T-cell (primary cell): ENCODE measurements at regions not wholly inside any gene's neighbourhood (a gene's known extent, or its start where the extent isn't known, plus 50 kb on each side); places are given as distances from the start of the nearest gene placed in this dataset.

Source experiments
- ATAC-seq, 4 experiments: fragments of 200-7000 bp in 3 of 4; fragments of 150-1000 bp in 1 of 4; cut with Tn5 transposase; replicated peaks in 1 of 4; 1 replicate in 3 of 4; 2 replicates in 1 of 4; pipeline ENCODE4 v1.10.0; 2021; ENCODE audit warnings: moderate library complexity in 3 of 4, mild to moderate bottlenecking in 2 of 4, moderate number of reproducible peaks in 1 of 4
- CTCF ChIA-PET, 2 donors: fragments of 300-600 bp; sonication (Branson Sonifier 250); formaldehyde crosslinking; loops; one replicate each; lab custom pipeline; 2022; ENCODE audit warnings: antibody characterized with exemption in 2 of 2; lab: Charles Lee
- POLR2A ChIA-PET, 2 donors: fragments of 300-600 bp; sonication (Branson Sonifier 250); formaldehyde crosslinking; loops; one replicate each; lab custom pipeline; 2022; ENCODE audit warnings: antibody characterized with exemption in 2 of 2; lab: Charles Lee
- DNase-seq, 35 experiments: peaks; one replicate each; pipeline versions ENCODE4 v3.0.0 to v3.0.0-alpha.2; 2013 to 2023
- H3K27ac ChIP-seq: one replicate; pipeline ENCODE4 v1.5.1; 2013; ENCODE audit warnings: low read length
- H3K27me3 ChIP-seq, 2 experiments: replicated peaks in 1 of 2; 1 replicate in 1 of 2; 2 replicates in 1 of 2; pipeline versions ENCODE4 v1.6.1 to v1.7.0; 2013; ENCODE audit warnings: low read length in 1 of 2, mixed read lengths in 1 of 2; ENCODE audit not compliant: control insufficient read depth in 2 of 2, insufficient read depth in 2 of 2; ENCODE audit errors: extremely low read depth in 1 of 2
- H3K36me3 ChIP-seq, 2 donors: 1 replicate in 1 of 2; 2 replicates in 1 of 2; pipeline versions ENCODE4 v1.6.1 to v1.7.0; 2013; ENCODE audit warnings: low read length in 1 of 2; ENCODE audit not compliant: control insufficient read depth in 2 of 2, insufficient read depth in 1 of 2; ENCODE audit errors: extremely low read depth in 1 of 2
- H3K4me1 ChIP-seq, 2 experiments: 1 replicate in 1 of 2; 2 replicates in 1 of 2; pipeline versions ENCODE4 v1.6.1 to v1.7.0; 2013; ENCODE audit warnings: low read length in 2 of 2, mixed read lengths in 1 of 2; ENCODE audit not compliant: insufficient read depth in 2 of 2, control insufficient read depth in 1 of 2; ENCODE audit errors: extremely low read depth in 1 of 2
- H3K4me3 ChIP-seq, 2 donors: 1 replicate in 1 of 2; 2 replicates in 1 of 2; pipeline versions ENCODE4 v1.5.1 to v1.7.0; 2013; ENCODE audit warnings: mild to moderate bottlenecking in 2 of 2, low read length in 1 of 2, moderate library complexity in 1 of 2; ENCODE audit not compliant: control insufficient read depth in 1 of 2; ENCODE audit errors: extremely low read depth in 1 of 2
- H3K9me3 ChIP-seq: 2 replicates; pipeline ENCODE4 v1.7.0; 2013
- H3K27ac Mint-ChIP-seq, 2 donors: one replicate each; pipeline ENCODE4 v1.8.0; 2020 to 2021; ENCODE audit warnings: mild to moderate bottlenecking in 2 of 2, mixed read lengths in 2 of 2
- H3K27me3 Mint-ChIP-seq, 2 donors: one replicate each; pipeline ENCODE4 v1.8.0; 2021 to 2022; ENCODE audit warnings: mixed read lengths in 2 of 2
- H3K36me3 Mint-ChIP-seq: one replicate; pipeline ENCODE4 v1.8.0; 2021; ENCODE audit warnings: mixed read lengths
- H3K4me1 Mint-ChIP-seq, 3 donors: one replicate each; pipeline ENCODE4 v1.8.0; 2020 to 2022; ENCODE audit warnings: mixed read lengths in 3 of 3, mild to moderate bottlenecking in 1 of 3
- H3K4me3 Mint-ChIP-seq, 3 donors: one replicate each; pipeline ENCODE4 v1.8.0; 2020 to 2022; ENCODE audit warnings: mild to moderate bottlenecking in 3 of 3, mixed read lengths in 3 of 3, moderate library complexity in 3 of 3
- H3K9me3 Mint-ChIP-seq, 3 donors: one replicate each; pipeline ENCODE4 v1.8.0; 2020 to 2022; ENCODE audit warnings: mixed read lengths in 3 of 3
- WGBS: methylation state at CpG from one replicate; pipeline ENCODE4 v1.1.5; 2013; ENCODE audit warnings: missing lambda C conversion rate; ENCODE audit not compliant: insufficient coverage; 5-methylcytosine and 5-hydroxymethylcytosine counted together

GRCh38 chr15:97861529-97862260, 98.8 kb upstream of the ARRDC4 start:
- 0% methylated on average over 1 of the region's 2 CpGs for WGBS
- Histone ChIP-seq H3K27me3 (peaks cover 0 to 2% of the 10 kb centered on the region in 2 experiments), H3K9me3 (no peaks in the 10 kb centered on the region), H3K36me3 (no peaks in the 10 kb centered on the region), H3K4me1 (no peaks in the 10 kb centered on the region), H3K27ac (no peak overlapping the region), H3K4me3 (no peak overlapping the region)
- no peak for ATAC-seq
- no peaks in the 10 kb centered on the region for H3K36me3 Mint-ChIP-seq
- no peaks in the 10 kb centered on the region for H3K4me1 Mint-ChIP-seq
- peaks cover 0 to 11% (median 11%) of the 10 kb centered on the region in 3 donors for H3K9me3 Mint-ChIP-seq
- no peak for DNase-seq
- H3K27me3 Mint-ChIP-seq = peaks cover 0 to 14% of the 10 kb centered on the region in 2 donors
- no peak overlapping the region for H3K4me3 Mint-ChIP-seq
- ChIA-PET POLR2A (no interaction called here), CTCF (interaction anchor here in 1 of 2 donors (0.5 kb wide), 1 partner anchor 9 kb away, joined by 3 read pairs; no protein-coding TSS in a partner anchor)
- no peak overlapping the region for H3K27ac Mint-ChIP-seq

GRCh38 chr15:97866959-97867358, 93.5 kb upstream of the ARRDC4 start:
- no peaks in the 10 kb centered on the region for H3K9me3 ChIP-seq
- H3K27me3 Mint-ChIP-seq = peaks cover 0 to 7% of the 10 kb centered on the region in 2 donors
- H3K4me1 ChIP-seq = no peaks in the 10 kb centered on the region
- H3K27me3 ChIP-seq = peaks cover 0 to 4% of the 10 kb centered on the region in 2 experiments
- H3K36me3 ChIP-seq = no peaks in the 10 kb centered on the region
- H3K27ac ChIP-seq = no peak overlapping the region
- H3K4me1 Mint-ChIP-seq = no peaks in the 10 kb centered on the region
- no peak for ATAC-seq
- CTCF ChIA-PET = no interaction called here
- H3K4me3 Mint-ChIP-seq = no peak overlapping the region
- no peaks in the 10 kb centered on the region for H3K36me3 Mint-ChIP-seq
- H3K27ac Mint-ChIP-seq = no peak overlapping the region
- WGBS = 80% methylated on average over 9 of the region's 9 CpGs
- no peak overlapping the region for H3K4me3 ChIP-seq
- POLR2A ChIA-PET = no interaction called here
- no peak for DNase-seq
- peaks cover 0 to 6% (median 0%) of the 10 kb centered on the region in 3 donors for H3K9me3 Mint-ChIP-seq

- Histone ChIP-seq H3K27ac (no peak overlapping the region), H3K9me3 (no peaks in the 10 kb centered on the region), H3K4me3 (no peak overlapping the region), H3K27me3 (peaks cover 0 to 4% of the 10 kb centered on the region in 2 experiments), H3K4me1 (no peaks in the 10 kb centered on the region), H3K36me3 (no peaks in the 10 kb centered on the region)
- Mint-ChIP-seq H3K4me3 (no peak overlapping the region), H3K27me3 (peaks cover 0 to 7% of the 10 kb centered on the region in 2 donors), H3K27ac (no peak overlapping the region), H3K9me3 (peaks cover 0 to under 1% (median 0%) of the 10 kb centered on the region in 3 donors), H3K36me3 (no peaks in the 10 kb centered on the region), H3K4me1 (no peaks in the 10 kb centered on the region)
- ChIA-PET POLR2A (no interaction called here), CTCF (no interaction called here)
- WGBS = 45% methylated on average over 3 of the region's 4 CpGs
- DNase-seq = no peak
- no peak for ATAC-seq
These were observed 92.6 kb upstream of the ARRDC4 start for GRCh38 chr15:97867870-97868269.

- ChIA-PET POLR2A (no interaction called here), CTCF (no interaction called here)
- no peaks in the 10 kb centered on the region for H3K36me3 ChIP-seq
- no peak for DNase-seq
- 93% methylated on average over 2 of the region's 5 CpGs for WGBS
- H3K27ac ChIP-seq = no peak overlapping the region
- Mint-ChIP-seq H3K27ac (no peak overlapping the region), H3K4me1 (no peaks in the 10 kb centered on the region), H3K36me3 (no peaks in the 10 kb centered on the region), H3K27me3 (peaks cover 0 to 7% of the 10 kb centered on the region in 2 donors), H3K9me3 (no peaks in the 10 kb centered on the region), H3K4me3 (no peak overlapping the region)
- H3K27me3 ChIP-seq = peaks cover 0 to 4% of the 10 kb centered on the region in 2 experiments
- no peaks in the 10 kb centered on the region for H3K9me3 ChIP-seq
- no peaks in the 10 kb centered on the region for H3K4me1 ChIP-seq
- no peak overlapping the region for H3K4me3 ChIP-seq
- no peak for ATAC-seq
These were observed 91.5 kb upstream of the ARRDC4 start for GRCh38 chr15:97868981-97869380.

- H3K36me3 Mint-ChIP-seq = no peaks in the 10 kb centered on the region
- H3K27me3 Mint-ChIP-seq = peaks cover 0 to 7% of the 10 kb centered on the region in 2 donors
- no peaks in the 10 kb centered on the region for H3K9me3 Mint-ChIP-seq
- no peaks in the 10 kb centered on the region for H3K4me1 Mint-ChIP-seq
- H3K27ac ChIP-seq = no peak overlapping the region
- no peak for ATAC-seq
- no peak overlapping the region for H3K4me3 ChIP-seq
- WGBS = no CpG with 5 or more reads among the region's 3 CpGs
- H3K27me3 ChIP-seq = peaks cover 0 to 5% of the 10 kb centered on the region in 2 experiments
- ChIA-PET CTCF (interaction anchor here in 1 of 2 donors (0.6 kb wide), 1 partner anchor 10 kb away, joined by 3 read pairs; no protein-coding TSS in a partner anchor), POLR2A (no interaction called here)
- H3K4me3 Mint-ChIP-seq = no peak overlapping the region
- no peaks in the 10 kb centered on the region for H3K36me3 ChIP-seq
- no peaks in the 10 kb centered on the region for H3K9me3 ChIP-seq
- H3K27ac Mint-ChIP-seq = no peak overlapping the region
- H3K4me1 ChIP-seq = no peaks in the 10 kb centered on the region
- DNase-seq = no peak
These were observed 89.7 kb upstream of the ARRDC4 start for GRCh38 chr15:97870771-97871170.

- WGBS = 93% methylated on average over 12 of the region's 12 CpGs
- ChIA-PET POLR2A (no interaction called here), CTCF (interaction anchor here in 1 of 2 donors (0.5 kb wide), 1 partner anchor 33 kb away, joined by 3 read pairs; no protein-coding TSS in a partner anchor)
- Histone ChIP-seq H3K4me3 (no peak overlapping the region), H3K36me3 (no peaks in the 10 kb centered on the region), H3K27me3 (peaks cover 0 to 7% of the 10 kb centered on the region in 2 experiments), H3K27ac (no peak overlapping the region), H3K9me3 (no peaks in the 10 kb centered on the region), H3K4me1 (no peaks in the 10 kb centered on the region)
- Mint-ChIP-seq H3K36me3 (no peaks in the 10 kb centered on the region), H3K27ac (no peak overlapping the region), H3K27me3 (peaks cover 0 to 16% of the 10 kb centered on the region in 2 donors), H3K4me1 (peaks cover 0 to 6% (median 0%) of the 10 kb centered on the region in 3 donors), H3K4me3 (no peak overlapping the region), H3K9me3 (no peaks in the 10 kb centered on the region)
- no peak for DNase-seq
- no peak for ATAC-seq
These were observed 86.4 kb upstream of the ARRDC4 start for GRCh38 chr15:97874139-97874538.
